GM18502 (cell line): ENCODE measurements at regions not wholly inside any gene's neighbourhood (a gene's known extent, or its start where the extent isn't known, plus 50 kb on each side); places are given as distances from the start of the nearest gene placed in this dataset.
"Not testable (repeated sequence)": the region's sequence is repeated elsewhere in the genome, so short reads cannot be mapped to it uniquely, and the experiment has no call there.

Source experiments
- ATAC-seq: cut with Tn5 transposase; IDR thresholded peaks from one replicate; pipeline ENCODE4 v1.9.1; 2021; ENCODE audit warnings: mild to moderate bottlenecking; ENCODE audit not compliant: unreplicated experiment, poor library complexity

- not testable (repeated sequence) for ATAC-seq
Observed at GRCh38 chr21:35271344-35272118, 222.4 kb upstream of the RUNX1 start.

- ATAC-seq, result no peak
Observed at GRCh38 chr21:35268817-35269216, 219.7 kb upstream of the RUNX1 start.

- no peak for ATAC-seq
Observed at GRCh38 chr21:35268261-35268660, 219.2 kb upstream of the RUNX1 start.

GRCh38 chr21:35266546-35266945 is 217.4 kb upstream of the RUNX1 start:
- no peak for ATAC-seq

- no peak for ATAC-seq
Observed at GRCh38 chr21:35265170-35265877, 216.2 kb upstream of the RUNX1 start.

- ATAC-seq, result no peak
Observed at GRCh38 chr21:35259457-35259856, 210.4 kb upstream of the RUNX1 start.

- ATAC-seq, result no peak
Observed at GRCh38 chr21:35258521-35258920, 209.4 kb upstream of the RUNX1 start.

- no peak for ATAC-seq
Observed at GRCh38 chr21:35257413-35257812, 208.3 kb upstream of the RUNX1 start.

- no peak for ATAC-seq
Observed at GRCh38 chr21:35256468-35256988, 207.4 kb upstream of the RUNX1 start.

GRCh38 chr21:35254765-35255138 is 205.7 kb upstream of the RUNX1 start:
- ATAC-seq, result no peak

GRCh38 chr21:35254006-35254764 is 205.1 kb upstream of the RUNX1 start:
- no peak for ATAC-seq

GRCh38 chr21:35252831-35253230 is 203.7 kb upstream of the RUNX1 start:
- no peak for ATAC-seq

GRCh38 chr21:35249636-35250035 is 200.5 kb upstream of the RUNX1 start:
- ATAC-seq, result no peak

- no peak for ATAC-seq
Observed at GRCh38 chr21:35245879-35246278, 196.8 kb upstream of the RUNX1 start.

- no peak for ATAC-seq
Observed at GRCh38 chr21:35244514-35244913, 195.4 kb upstream of the RUNX1 start.

- no peak for ATAC-seq
Observed at GRCh38 chr21:35243171-35243570, 194.1 kb upstream of the RUNX1 start.

- ATAC-seq, result no peak
Observed at GRCh38 chr21:35239811-35240219, 190.7 kb upstream of the RUNX1 start.

GRCh38 chr21:35238119-35238518 is 189.0 kb upstream of the RUNX1 start:
- ATAC-seq, result no peak

GRCh38 chr21:35237287-35237686 is 188.2 kb upstream of the RUNX1 start:
- no peak for ATAC-seq

GRCh38 chr21:35236090-35236489 is 187.0 kb upstream of the RUNX1 start:
- ATAC-seq, result no peak

- ATAC-seq, result no peak
Observed at GRCh38 chr21:35234725-35235124, 185.6 kb upstream of the RUNX1 start.
